ENCODE measurements at regions not wholly inside any gene's neighbourhood (a gene's known extent, or its start where the extent isn't known, plus 50 kb on each side); places are given as distances from the start of the nearest gene placed in this dataset.

- Histone ChIP-seq H3K4me1 (ENCODE audit: control insufficient read depth, extremely low read depth, insufficient read depth, low read length) (no peaks in the 10 kb centered on the region), H3K27ac (ENCODE audit: insufficient read depth, low read depth, low read length) (no peak overlapping the region), H3K9me1 (replicated peaks; ENCODE audit: control insufficient read depth, extremely low read depth, insufficient read depth, low read length) (no peaks in the 10 kb centered on the region), H3K27me3 (ENCODE audit: control insufficient read depth in 2 of 2, insufficient read depth in 2 of 2, low read length in 2 of 2) (no peaks in the 10 kb centered on the region), H3K9me3 (replicated peaks; ENCODE audit: control insufficient read depth, insufficient read depth, low read length) (no peaks in the 10 kb centered on the region), H3K4me2 (ENCODE audit: insufficient read depth, low read length) (no peak overlapping the region), H3K36me3 (ENCODE audit: control insufficient read depth in 2 of 2, extremely low read depth in 1 of 2, insufficient read depth in 2 of 2, low read length in 2 of 2) (no peaks in the 10 kb centered on the region), H2AFZ (ENCODE audit: low read depth, low read length) (no peak overlapping the region), H3K79me2 (ENCODE audit: control insufficient read depth, insufficient read depth, low read length) (no peaks in the 10 kb centered on the region), H3K4me3 (replicated peaks in 1 of 3; ENCODE audit: insufficient read depth in 1 of 3, low read depth in 1 of 3, low read length in 3 of 3) (no peak overlapping the region), H4K20me1 (replicated peaks; ENCODE audit: control insufficient read depth, extremely low read depth, insufficient read depth, low read length) (no peaks in the 10 kb centered on the region), H3K9ac (replicated peaks; ENCODE audit: extremely low read depth, insufficient read depth, low read length) (no peak overlapping the region)
- no TSS peak for BruUV-seq (replicated peaks)
- no peak for DNase-seq (ENCODE audit: low read depth, low spot score)
- POLR2A ChIA-PET = no interaction called here
- TF ChIP-seq EZH2 (IDR thresholded peaks at IDR 0.05; ENCODE audit: borderline replicate concordance, low read depth, low read length, severe bottlenecking) (no peak), MYC (IDR thresholded peaks at IDR 0.05; ENCODE audit: low read depth, low read length) (no peak), CTCF (IDR thresholded peaks at IDR 0.05; ENCODE audit: extremely low read depth in 1 of 2, insufficient read depth in 1 of 2, low read depth in 1 of 2, low read length in 2 of 2) (no peak), POLR2AphosphoS5 (IDR thresholded peaks at IDR 0.05; ENCODE audit: insufficient read depth, low read depth, low read length) (no peak), FOS (IDR thresholded peaks at IDR 0.05; ENCODE audit: borderline replicate concordance, insufficient read depth, low read length) (no peak), POLR2A (IDR thresholded peaks at IDR 0.05; ENCODE audit: low read depth, low read length) (no peak), MAX (IDR thresholded peaks at IDR 0.05; ENCODE audit: insufficient read depth, insufficient read length) (no peak), GATA2 (IDR thresholded peaks at IDR 0.05; ENCODE audit: insufficient read depth, insufficient read length, low read depth, low read length) (no peak), JUN (IDR thresholded peaks at IDR 0.05; ENCODE audit: borderline replicate concordance, insufficient read depth, insufficient read length, low read depth) (no peak)
- intact Hi-C loops (cut with micrococcal nuclease) = no loop called here
- CTCF ChIA-PET = no interaction called here
- no peak for FAIRE-seq
- dilution Hi-C loops (cut with MboI; ENCODE audit: extremely low pct_ligation_motif_present, low sequenced_read_pairs) = no loop called here
Measured at GRCh38 chr9:31030741-31031202, 1353.7 kb upstream of the ACO1 start.
